Psoas muscle (tissue), 7 donors: ENCODE measurements at regions not wholly inside any gene's neighbourhood (a gene's known extent, or its start where the extent isn't known, plus 50 kb on each side); places are given as distances from the start of the nearest gene placed in this dataset.
A peak's percentile ranks its signal among the peaks of the same experiment; 100 is the strongest.
"Not testable (repeated sequence)": the region's sequence is repeated elsewhere in the genome, so short reads cannot be mapped to it uniquely, and the experiment has no call there.

Source experiments
- ATAC-seq, 4 donors: fragments of 200-7000 bp; cut with Tn5 transposase; one replicate each; pipeline ENCODE4 v1.9.1; 2020; ENCODE audit warnings: moderate library complexity in 3 of 4, mild to moderate bottlenecking in 2 of 4
- DNase-seq, 2 donors: peaks; one replicate each; pipeline ENCODE4 v3.0.0-alpha.2; 2020
- H3K27ac ChIP-seq: fragments of 200-600 bp; one replicate; pipeline ENCODE4 v1.8.0; 2022
- H3K27me3 ChIP-seq, 3 donors: fragments of 200-600 bp in 1 of 3; one replicate each; pipeline versions ENCODE4 v1.6.1 to v1.8.0; 2013 to 2022; ENCODE audit warnings: low read length in 2 of 3, mild to moderate bottlenecking in 2 of 3, moderate library complexity in 1 of 3; ENCODE audit not compliant: insufficient read depth in 3 of 3
- H3K36me3 ChIP-seq, 2 donors: fragments of 200-600 bp in 1 of 2; one replicate each; pipeline versions ENCODE4 v1.6.1 to v1.8.0; 2013 to 2022; ENCODE audit warnings: low read depth in 1 of 2, mild to moderate bottlenecking in 1 of 2, moderate library complexity in 1 of 2; ENCODE audit not compliant: insufficient read depth in 1 of 2
- H3K4me1 ChIP-seq: fragments of 200-600 bp; one replicate; pipeline ENCODE4 v1.8.0; 2022
- H3K4me3 ChIP-seq: fragments of 200-600 bp; one replicate; pipeline ENCODE4 v1.8.0; 2022; ENCODE audit warnings: mild to moderate bottlenecking
- H3K9me3 ChIP-seq: fragments of 200-600 bp; one replicate; pipeline ENCODE4 v1.8.0; 2022
- CTCF ChIP-seq: fragments of 200-600 bp; IDR thresholded peaks from one replicate; pipeline ENCODE4 v1.8.0; 2022; ENCODE audit warnings: antibody characterized with exemption
- WGBS, 3 donors: extraction: QIAGEN DNeasy Blood & Tissue Kit; methylation state at CpG; one replicate each; pipeline versions ENCODE4 v1.1.6 to v1.1.7; 2013; 5-methylcytosine and 5-hydroxymethylcytosine counted together
- intact Hi-C, 2 donors: fragments of 100-400 bp; cut with DNase I; formaldehyde crosslinking; loops; one replicate each; pipeline versions ENCODE4 v1.11.0 to v1.14.2; 2022
- donor health status: healthy with polysubstance abuse.
- donor health status: DM: no; HTN: no; CAD: no; lungs with moderate emphysema.
- donor health status: Bipolar disorder and iron deficiency.
- donor health status: healthy.
- donor health status: DM: yes; HTN: yes; CAD: no.
- donor health status: DM: no; HTN: no; CAD: no.
- donor health status: DM: yes; HTN: yes; CAD: no.

- H3K27me3 ChIP-seq, H3K36me3 ChIP-seq, H3K27ac ChIP-seq, H3K4me1 ChIP-seq, H3K4me3 ChIP-seq, ATAC-seq, DNase-seq, H3K9me3 ChIP-seq, intact Hi-C loops: not testable (repeated sequence)
- WGBS, 3 donors = 95 to 96% (median 96%) methylated on average over 25 to 26 of the region's 26 CpGs
Measured at GRCh38 chr16:88260881-88261665, 121.7 kb upstream of the ZNF469 start.

DNA sequence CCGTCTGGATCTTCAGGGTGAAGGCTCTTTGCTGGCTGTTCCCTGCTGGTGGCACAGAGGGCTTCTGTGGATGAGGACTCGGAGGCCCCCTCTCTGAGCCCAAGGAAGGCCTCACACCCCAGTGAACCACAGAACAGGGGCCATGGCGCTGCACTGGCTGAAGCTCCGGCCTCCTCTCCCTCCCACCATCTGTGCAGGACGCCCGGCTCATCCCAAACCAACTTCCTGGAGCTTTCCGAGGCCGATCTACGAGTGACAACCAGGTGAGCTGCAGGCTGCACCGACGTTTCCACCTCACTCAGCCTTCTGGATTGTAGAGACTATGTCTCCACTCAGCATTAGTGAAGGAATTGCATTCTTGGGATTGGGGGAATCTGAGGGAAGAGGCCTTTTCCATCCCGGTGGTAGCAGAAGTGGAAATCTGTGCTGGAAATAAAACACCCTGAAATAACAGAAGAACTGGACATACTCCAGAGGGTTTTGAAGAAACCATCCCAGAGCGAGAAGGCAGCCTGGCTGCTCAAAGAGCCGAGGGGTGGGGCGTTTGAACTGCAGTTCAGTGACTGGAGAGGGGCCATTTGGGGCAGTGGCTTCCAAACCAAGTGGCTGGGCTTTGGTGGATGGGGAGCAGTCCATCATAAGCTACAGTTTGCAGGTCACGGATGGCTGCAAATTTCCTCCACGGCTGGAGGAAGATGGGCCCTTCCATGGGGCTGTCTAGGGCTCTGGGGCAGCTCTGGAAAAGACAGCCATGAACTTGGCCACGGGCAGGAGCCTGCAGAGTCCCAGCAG, 120.7 kb upstream of the ZNF469 start:
- intact Hi-C loops, DNase-seq, ATAC-seq, H3K27ac ChIP-seq, H3K27me3 ChIP-seq, H3K4me3 ChIP-seq, H3K36me3 ChIP-seq, H3K9me3 ChIP-seq: not testable (repeated sequence)
- peaks cover 14% of the 10 kb centered on the region for H3K4me1 ChIP-seq
- 62 to 79% (median 76%) methylated on average over 15 to 18 of the region's 18 CpGs for WGBS, 3 donors

GRCh38 chr16:88262858-88263563, 119.7 kb upstream of the ZNF469 start:
- H3K36me3 ChIP-seq, intact Hi-C loops, H3K27me3 ChIP-seq, H3K4me3 ChIP-seq, DNase-seq, H3K9me3 ChIP-seq, H3K27ac ChIP-seq, ATAC-seq: not testable (repeated sequence)
- peaks cover 17% of the 10 kb centered on the region for H3K4me1 ChIP-seq
- WGBS, 3 donors = 46 to 53% (median 51%) methylated on average over 30 to 34 of the region's 34 CpGs

- H3K9me3 ChIP-seq, H3K27ac ChIP-seq, ATAC-seq, H3K27me3 ChIP-seq, intact Hi-C loops, H3K36me3 ChIP-seq, DNase-seq, H3K4me3 ChIP-seq: not testable (repeated sequence)
- peaks cover 17% of the 10 kb centered on the region for H3K4me1 ChIP-seq
- WGBS, 3 donors = 90 to 95% (median 93%) methylated on average over 7 to 17 of the region's 17 CpGs
Measured at GRCh38 chr16:88263681-88264287, 119.0 kb upstream of the ZNF469 start.

GRCh38 chr16:88264641-88265285, 118.0 kb upstream of the ZNF469 start:
- DNase-seq = peak; percentile 97 to 98
- TF ChIP-seq CTCF = no peak
- peaks cover 0 to 6% (median 4%) of the 10 kb centered on the region in 3 donors for H3K27me3 ChIP-seq
- no peaks in the 10 kb centered on the region for H3K9me3 ChIP-seq
- no peaks in the 10 kb centered on the region for H3K36me3 ChIP-seq
- H3K4me3 ChIP-seq = peak overlapping the region; percentile 11
- H3K27ac ChIP-seq = no peak overlapping the region
- intact Hi-C loops = loop anchor here in 1 of 2 donors (5.0 kb wide), 1 partner anchor 43 kb away; no protein-coding TSS in a partner anchor
- peak; percentile 92 to 95 (median 94) for ATAC-seq
- H3K4me1 ChIP-seq = peaks cover 17% of the 10 kb centered on the region
- WGBS, 3 donors = 33 to 40% (median 36%) methylated on average over 25 to 30 of the region's 30 CpGs

GRCh38 chr16:88265286-88265938, 117.3 kb upstream of the ZNF469 start:
- not testable (repeated sequence) for DNase-seq, H3K36me3 ChIP-seq, H3K4me3 ChIP-seq, H3K27ac ChIP-seq, H3K27me3 ChIP-seq, H3K9me3 ChIP-seq
- ATAC-seq = peak in 3 of 4 donors; percentile 7 to 8 (median 7)
- WGBS, 3 donors = 79 to 85% (median 84%) methylated on average over 21 to 22 of the region's 25 CpGs
- H3K4me1 ChIP-seq = peaks cover 17% of the 10 kb centered on the region
- intact Hi-C loops = loop anchor here in 1 of 2 donors (5.0 kb wide), 1 partner anchor 42 kb away; no protein-coding TSS in a partner anchor

- not testable (repeated sequence) for DNase-seq, H3K27me3 ChIP-seq, H3K36me3 ChIP-seq, H3K27ac ChIP-seq, H3K4me3 ChIP-seq, H3K9me3 ChIP-seq, ATAC-seq
- WGBS, 3 donors = 90 to 95% (median 91%) methylated on average over 6 to 12 of the region's 12 CpGs
- peaks cover 17% of the 10 kb centered on the region for H3K4me1 ChIP-seq
- intact Hi-C loops = loop anchor here in 1 of 2 donors (5.0 kb wide), 1 partner anchor 41 kb away; no protein-coding TSS in a partner anchor
Measured at GRCh38 chr16:88266036-88266435, 116.7 kb upstream of the ZNF469 start.

GRCh38 chr16:88266935-88267551, 115.7 kb upstream of the ZNF469 start:
- DNase-seq (peak in 1 of 2 donors; percentile 59), ATAC-seq (peak; percentile 53 to 65 (median 64))
- intact Hi-C loops = loop anchor here in 1 of 2 donors (5.0 kb wide), 1 partner anchor 40 kb away; no protein-coding TSS in a partner anchor
- H3K27me3 ChIP-seq, H3K9me3 ChIP-seq, H3K36me3 ChIP-seq: not testable (repeated sequence)
- H3K4me3 ChIP-seq = peak overlapping the region; percentile 42
- H3K4me1 ChIP-seq = peaks cover 17% of the 10 kb centered on the region
- H3K27ac ChIP-seq = peak overlapping the region; percentile 9
- 21 to 41% (median 28%) methylated on average over 25 to 31 of the region's 31 CpGs for WGBS, 3 donors
